Activated CD4-positive, alpha-beta T cell treated with anti-CD3 and anti-CD28 coated beads, Interleukin-2, Interleukin-4, amounts not matched to agents 100 ng/mL and 50 ng/mL, durations not matched to agents 16 hours and 8 hours (primary cell): ENCODE measurements at regions not wholly inside any gene's neighbourhood (a gene's known extent, or its start where the extent isn't known, plus 50 kb on each side); places are given as distances from the start of the nearest gene placed in this dataset.

Experiments
- DNase-seq: peaks from one replicate; pipeline ENCODE4 v3.0.0-alpha.2; 2020; ENCODE audit warnings: low spot score

GRCh38 chr21:28344985-28345384 lies 647.7 kb downstream of the LTN1 start:
- no peak for DNase-seq

DNA sequence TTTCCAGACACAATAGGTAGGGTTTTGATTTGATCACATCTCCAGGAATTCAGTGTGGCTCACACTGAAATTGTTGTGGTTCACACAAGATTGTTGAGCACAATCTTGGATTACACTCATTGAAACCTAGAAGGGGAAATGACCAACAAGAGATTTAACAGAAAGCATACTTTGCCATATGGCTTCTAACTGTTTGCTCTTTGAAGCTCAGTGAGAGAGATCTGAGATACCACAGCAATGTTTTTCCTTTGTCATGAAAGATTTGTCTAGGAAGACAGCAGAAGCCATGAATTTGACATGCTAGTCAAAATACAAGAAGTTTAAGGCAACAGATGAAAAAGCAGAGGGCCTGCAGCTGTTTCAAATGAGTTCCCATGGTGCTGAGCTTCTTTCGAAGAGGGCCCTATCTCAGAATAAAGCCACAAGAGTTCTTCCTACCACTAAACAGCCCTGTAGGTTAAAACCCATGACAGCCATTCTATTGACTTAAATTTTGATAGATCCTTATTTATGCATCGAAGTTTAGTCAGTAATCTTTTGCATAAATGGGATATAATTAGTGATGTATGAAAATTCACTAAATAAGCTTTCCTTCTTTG lies 650.4 kb downstream of the LTN1 start:
- DNase-seq: no peak

DNA sequence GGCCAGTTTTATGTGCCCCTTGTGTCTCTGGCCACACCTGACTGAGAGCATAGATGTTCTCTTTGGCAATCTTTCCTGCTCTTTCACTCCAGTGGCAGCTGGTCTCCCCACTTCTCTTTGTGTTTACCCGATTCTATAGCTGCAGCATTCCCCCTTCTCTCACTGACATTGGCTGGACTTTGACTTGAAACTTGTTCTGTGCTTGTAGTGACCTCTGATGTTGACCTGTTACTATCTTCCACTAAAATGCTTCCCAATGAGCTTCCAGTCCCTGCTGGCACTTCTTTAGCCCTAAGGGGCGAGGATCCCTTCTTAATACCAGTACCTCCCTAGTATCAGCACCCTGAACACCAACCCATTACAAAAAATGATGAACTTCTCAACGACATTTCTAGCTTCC lies 653.3 kb downstream of the LTN1 start:
- no peak for DNase-seq

- no peak for DNase-seq
Measured at GRCh38 chr21:28338701-28339305, 653.9 kb downstream of the LTN1 start.

DNA sequence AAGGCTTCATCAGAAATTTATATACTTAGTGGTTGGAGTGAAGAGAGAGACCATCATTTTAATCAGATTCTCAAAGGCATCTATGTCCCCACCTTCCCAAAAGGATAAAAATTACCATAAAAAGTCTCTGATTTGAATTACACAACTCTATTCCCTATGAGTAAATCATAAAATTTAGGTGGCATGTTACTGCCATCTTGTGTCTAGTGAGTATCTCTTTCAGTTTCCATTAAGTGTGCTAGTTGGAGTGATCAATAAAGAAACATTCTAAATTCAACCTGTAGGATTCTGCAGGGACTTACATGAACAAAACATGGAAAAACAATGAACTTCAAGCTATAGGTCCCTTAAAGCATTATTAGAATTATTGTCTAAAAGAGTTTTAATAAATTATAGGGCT lies 655.4 kb downstream of the LTN1 start:
- no peak for DNase-seq

GRCh38 chr21:28336314-28336713 lies 656.4 kb downstream of the LTN1 start:
- DNase-seq: peak; percentile 4

GRCh38 chr21:28334407-28334806 lies 658.3 kb downstream of the LTN1 start:
- DNase-seq: no peak

GRCh38 chr21:28333578-28334075 lies 659.0 kb downstream of the LTN1 start:
- no peak for DNase-seq

- no peak for DNase-seq
Measured at GRCh38 chr21:28332796-28333195, 659.9 kb downstream of the LTN1 start.

- no peak for DNase-seq
Measured at GRCh38 chr21:28325618-28326017, 667.1 kb downstream of the LTN1 start.

DNA sequence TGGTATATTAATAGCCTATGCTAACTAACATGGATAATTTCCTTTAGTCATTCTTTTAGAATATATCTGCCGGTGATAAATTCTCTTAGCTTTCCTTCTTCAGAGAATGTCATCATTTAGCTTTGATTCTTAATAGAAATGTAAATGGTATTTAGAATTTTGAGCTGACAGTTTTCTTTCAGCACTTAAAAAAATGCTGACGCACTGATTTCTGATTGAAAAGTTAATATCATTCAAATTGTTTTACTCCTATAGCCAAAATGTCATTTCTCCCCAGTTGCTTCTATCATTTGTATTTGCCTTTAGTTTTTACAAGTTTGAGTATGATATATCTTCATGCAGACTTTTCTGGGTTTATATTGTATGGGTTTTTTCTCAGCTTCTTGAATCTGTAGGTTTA lies 668.0 kb downstream of the LTN1 start:
- no peak for DNase-seq

GRCh38 chr21:28317177-28317950 lies 675.3 kb downstream of the LTN1 start:
- DNase-seq: no peak

DNA sequence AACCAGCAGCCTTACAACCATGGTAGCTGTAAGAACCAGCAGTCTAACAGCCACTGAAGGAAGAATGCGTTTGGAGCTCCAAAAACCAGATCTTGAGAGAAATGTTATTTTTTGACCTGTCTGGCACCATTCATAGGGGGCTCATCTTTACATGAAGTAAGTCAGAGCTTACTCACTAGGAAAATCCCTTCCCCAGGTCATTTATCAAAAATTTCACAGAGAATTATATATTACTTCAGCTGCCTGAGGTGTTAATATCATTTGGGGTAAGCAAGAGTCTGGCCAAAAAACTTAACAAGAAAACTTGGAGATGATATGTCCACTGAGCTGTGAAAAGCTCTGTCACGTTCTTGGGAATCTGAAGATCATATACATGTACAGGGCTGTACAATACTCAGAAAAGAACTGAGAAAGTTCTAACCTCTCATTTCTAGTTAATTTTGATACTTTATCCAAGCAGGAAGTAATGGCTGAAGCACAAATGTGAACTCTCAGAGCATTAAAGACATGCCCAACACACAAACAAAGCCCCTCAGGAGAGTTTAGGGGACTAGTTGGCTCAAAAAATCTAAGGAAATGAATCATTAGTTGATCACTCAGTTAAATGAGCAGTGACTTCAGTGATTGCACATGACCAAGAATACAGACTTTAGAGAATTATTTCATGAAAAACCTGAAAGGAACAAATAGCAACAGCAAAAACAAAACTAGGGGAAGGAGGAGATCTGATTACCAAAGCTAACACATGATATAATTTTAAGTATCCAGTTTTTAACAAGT lies 681.1 kb downstream of the LTN1 start:
- DNase-seq: no peak

DNA sequence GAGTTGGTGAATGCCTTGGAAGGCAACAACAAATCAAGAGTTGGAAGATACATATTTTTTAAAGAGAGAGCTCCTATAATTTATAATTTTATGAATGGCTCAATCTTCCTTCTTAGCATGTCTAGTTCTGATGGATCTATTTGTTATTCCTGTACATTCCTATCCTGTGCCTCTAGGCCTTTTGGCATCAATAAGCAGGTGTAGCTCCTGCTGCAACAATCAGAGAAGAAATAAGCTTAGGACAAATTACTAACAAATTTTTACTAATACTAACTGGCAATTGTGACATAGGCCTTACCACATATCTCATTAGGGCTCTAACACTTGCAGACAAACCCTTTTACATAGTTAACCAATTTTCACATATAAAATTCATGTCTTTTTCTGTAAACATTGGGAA lies 682.0 kb downstream of the LTN1 start:
- DNase-seq: no peak

- no peak for DNase-seq
Measured at GRCh38 chr21:28310171-28310685, 682.4 kb downstream of the LTN1 start.

- DNase-seq: no peak
Measured at GRCh38 chr21:28309596-28309995, 683.1 kb downstream of the LTN1 start.

DNA sequence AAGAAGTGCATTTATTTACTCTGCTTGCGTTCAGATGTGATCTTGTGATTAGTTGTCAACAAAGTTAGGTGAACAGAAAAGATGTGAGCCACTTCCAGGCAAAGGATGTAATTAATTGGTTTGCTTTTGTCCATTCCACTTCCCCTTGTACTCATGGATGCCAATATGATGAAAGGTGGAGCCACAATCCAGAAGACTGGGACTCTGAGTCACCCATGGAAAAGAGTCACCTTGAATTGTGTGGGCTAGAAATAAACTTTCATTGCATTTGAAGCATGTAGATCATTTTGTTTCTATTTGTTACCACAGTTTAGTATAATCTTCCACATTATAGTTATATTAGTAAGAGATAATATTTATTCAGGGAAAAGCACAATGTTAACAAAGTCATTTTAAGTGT lies 684.2 kb downstream of the LTN1 start:
- DNase-seq: no peak

GRCh38 chr21:28299946-28300345 lies 692.7 kb downstream of the LTN1 start:
- DNase-seq: no peak

DNA sequence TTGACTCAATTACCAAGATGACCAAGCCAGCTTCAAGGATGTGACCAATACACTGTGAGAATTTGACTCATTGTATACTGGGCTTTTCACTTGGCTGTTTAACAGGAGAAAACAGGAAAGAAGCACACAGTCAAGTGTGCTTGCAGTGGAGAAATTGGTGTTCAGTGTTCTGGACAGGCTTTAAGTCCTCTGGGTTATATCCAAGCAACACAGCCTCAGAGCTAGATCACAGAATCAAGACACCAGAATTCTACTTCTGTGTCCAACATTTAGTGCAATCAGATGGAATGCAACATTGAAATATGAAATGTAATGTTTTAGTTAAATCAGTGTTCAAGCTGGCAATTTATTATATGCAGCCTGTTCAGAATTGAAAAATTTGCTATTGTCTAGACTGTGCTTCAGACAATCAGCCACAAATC lies 694.4 kb downstream of the LTN1 start:
- DNase-seq: no peak

DNA sequence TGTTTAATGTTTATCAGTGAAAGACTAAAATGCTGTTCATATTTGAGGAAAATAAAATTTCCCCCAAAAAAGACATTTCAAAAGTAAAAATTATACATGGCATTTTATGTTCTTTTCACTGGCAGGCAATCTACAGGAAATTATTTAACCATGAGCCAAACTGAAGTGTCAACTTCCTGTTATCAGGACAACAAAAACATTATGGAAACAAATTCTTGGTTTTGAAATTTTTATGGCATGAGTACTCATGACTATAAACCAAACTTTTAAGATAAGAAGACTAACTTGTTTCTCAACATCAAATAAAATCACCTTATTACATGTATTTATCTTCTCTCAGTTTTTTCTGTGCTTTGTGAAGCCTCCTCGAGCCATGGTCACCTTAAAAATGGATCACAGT lies 698.6 kb downstream of the LTN1 start:
- DNase-seq: no peak

DNA sequence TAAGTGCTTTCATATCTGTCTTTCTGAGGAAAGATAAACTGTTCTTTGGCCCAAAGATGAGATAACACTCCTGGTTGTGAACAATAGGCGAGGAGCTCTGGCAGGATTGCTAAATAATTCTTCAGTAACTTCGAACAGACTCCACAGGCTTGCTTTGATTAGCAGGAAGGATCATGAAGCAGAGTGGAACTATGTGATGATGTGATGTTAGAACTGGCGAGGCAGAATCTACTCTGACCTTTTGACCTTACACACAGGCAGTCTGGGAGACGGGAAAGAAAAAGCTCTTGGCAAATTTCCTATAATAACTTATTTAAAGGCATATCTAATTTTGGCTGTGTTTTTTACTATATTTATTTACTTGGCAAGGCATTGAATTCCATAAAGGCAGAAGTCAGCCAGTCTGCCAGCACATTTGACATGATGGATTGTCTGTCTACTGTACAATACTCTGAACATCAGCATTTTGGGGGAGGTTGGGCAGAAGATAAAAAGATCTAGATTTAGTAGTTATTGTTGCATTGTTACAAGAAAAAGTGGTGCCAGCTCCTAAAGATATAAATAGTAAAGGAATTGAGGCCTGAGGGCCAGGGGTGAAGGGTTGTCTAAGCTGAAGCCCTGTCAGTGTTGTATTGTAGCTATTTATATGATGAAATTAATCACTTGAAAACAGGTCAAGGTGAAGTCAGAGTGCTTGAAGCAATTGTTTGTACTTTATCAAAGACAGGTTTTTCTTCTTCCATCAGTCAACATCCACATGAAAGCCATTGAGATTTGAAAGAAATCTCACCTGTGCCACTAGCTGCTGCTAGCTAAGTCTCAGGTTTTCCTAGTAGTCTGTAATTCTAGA lies 708.8 kb downstream of the LTN1 start:
- DNase-seq: no peak
